ENCODE measurements at regions not wholly inside any gene's neighbourhood (a gene's known extent, or its start where the extent isn't known, plus 50 kb on each side); places are given as distances from the start of the nearest gene placed in this dataset.

GRCh38 chr3:106014518-106014917, 145.7 kb upstream of the CBLB start:
- no peak for TF ChIP-seq EZH2phosphoT487 (IDR thresholded peaks at IDR 0.05; ENCODE audit: unreplicated experiment)
- TF ChIP-seq POLR2AphosphoS5 (IDR thresholded peaks at IDR 0.05; ENCODE audit: low read depth) = no peak
- TF ChIP-seq CTCF (conservative IDR thresholded peaks at IDR 0.05; ENCODE audit: low read depth in 2 of 2) = no peak
- TF ChIP-seq JUNB (IDR thresholded peaks at IDR 0.05; ENCODE audit: unreplicated experiment) = no peak
- no peak for TF ChIP-seq EZH2 (IDR thresholded peaks at IDR 0.05; ENCODE audit: low read depth, unreplicated experiment)
- TF ChIP-seq ZNF331 (CRISPR knock-in tag; IDR thresholded peaks at IDR 0.05; ENCODE audit: low read depth) = no peak
- no peak for TF ChIP-seq STAT1 (IDR thresholded peaks at IDR 0.05; ENCODE audit: unreplicated experiment)
- TF ChIP-seq CREB1 (CRISPR knock-in tag; IDR thresholded peaks at IDR 0.05; ENCODE audit: low read depth) = no peak
- TF ChIP-seq ZNF462 (CRISPR knock-in tag; IDR thresholded peaks at IDR 0.05) = no peak
- no peak for TF ChIP-seq REST (IDR thresholded peaks at IDR 0.05; ENCODE audit: unreplicated experiment)
- no peak for TF ChIP-seq NANOG (IDR thresholded peaks at IDR 0.05; ENCODE audit: borderline replicate concordance)
- no peak for TF ChIP-seq ETS1 (IDR thresholded peaks at IDR 0.05)
- no peak for TF ChIP-seq ZNF114 (CRISPR knock-in tag; IDR thresholded peaks at IDR 0.05)

All from GM23338 (cell line).